ENCODE measurements at regions not wholly inside any gene's neighbourhood (a gene's known extent, or its start where the extent isn't known, plus 50 kb on each side); places are given as distances from the start of the nearest gene placed in this dataset.

GRCh38 chr7:6889252-6889812 is 63.3 kb upstream of the CCZ1B start:
- Histone ChIP-seq H2AFZ (ENCODE audit: low read length) (no peak overlapping the region), H3K79me2 (ENCODE audit: control insufficient read depth in 1 of 2, insufficient read depth in 2 of 2, low read length in 2 of 2) (0 out of 4 replicates have a peak, but pooled peaks cover 0 to 3% of the 10 kb centered on the region in 2 experiments), H3K14ac (ENCODE audit: insufficient read length) (no peak overlapping the region), H3K4me3 (ENCODE audit: extremely low read depth in 1 of 4, insufficient read depth in 2 of 4, low read depth in 3 of 4, low read length in 4 of 4) (no peak overlapping the region), H3K23me2 (ENCODE audit: low read depth, low read length) (peaks cover 3% of the 10 kb centered on the region; the same call in 1 of the 2 replicates), H4K8ac (ENCODE audit: extremely low read depth, insufficient read depth, low read length) (no peak overlapping the region), H3K27ac (ENCODE audit: low read depth, low read length) (no peak overlapping the region), H4K5ac (ENCODE audit: insufficient read length, low read depth, low read length) (no peak overlapping the region), H3K23ac (ENCODE audit: insufficient read length) (no peak overlapping the region), H3K4me1 (replicated peaks in 1 of 4; ENCODE audit: control insufficient read depth in 3 of 4, insufficient read depth in 4 of 4, low read length in 3 of 4) (no peaks in the 10 kb centered on the region), H3K27me3 (replicated peaks in 1 of 4; ENCODE audit: control insufficient read depth in 3 of 4, extremely low read depth in 1 of 4, insufficient read depth in 3 of 4, low read length in 3 of 4) (no peaks in the 10 kb centered on the region), H4K20me1 (replicated peaks in 1 of 2; ENCODE audit: control insufficient read depth in 1 of 2, insufficient read depth in 2 of 2, low read length in 2 of 2) (peaks cover 0 to 4% of the 10 kb centered on the region in 2 experiments), H3K9ac (replicated peaks in 1 of 4; ENCODE audit: extremely low read depth in 1 of 4, low read depth in 3 of 4, low read length in 3 of 4) (peak overlapping the region in 1 of 4 experiments; percentile 18; a peak in 1 of 7 replicates), H3K18ac (ENCODE audit: extremely low read depth, low read length) (peak overlapping the region; percentile 24; the same call in 1 of the 2 replicates), H3K4ac (replicated peaks; ENCODE audit: insufficient read length, low read depth, low read length) (peak overlapping the region; percentile 53), H3K36me3 (ENCODE audit: control insufficient read depth in 2 of 4, insufficient read depth in 4 of 4, low read length in 3 of 4) (no peaks in the 10 kb centered on the region; a peak in 1 of 8 replicates), H2AK5ac (ENCODE audit: low read depth, low read length) (0 out of 2 replicates have a peak overlapping the region, but pooled peaks have one; percentile 75), H2BK20ac (ENCODE audit: low read length) (no peak overlapping the region), H3K56ac (replicated peaks; ENCODE audit: insufficient read length, low read depth, low read length) (no peak overlapping the region), H2BK5ac (ENCODE audit: low read depth, low read length) (0 out of 2 replicates have a peak overlapping the region, but pooled peaks have one; percentile 24), H3K9me3 (ENCODE audit: insufficient read depth in 2 of 2, low read depth in 1 of 2, low read length in 1 of 2) (no peaks in the 10 kb centered on the region), H2BK120ac (replicated peaks; ENCODE audit: low read depth, low read length) (no peak overlapping the region), H3K79me1 (ENCODE audit: low read depth, low read length) (no peaks in the 10 kb centered on the region), H4K91ac (replicated peaks; ENCODE audit: insufficient read length, low read length) (no peak overlapping the region), H3K4me2 (ENCODE audit: insufficient read depth in 1 of 2, low read depth in 2 of 2, low read length in 2 of 2) (no peak overlapping the region), H2BK15ac (ENCODE audit: low read length) (0 out of 2 replicates have a peak overlapping the region, but pooled peaks have one; percentile 24), H2BK12ac (ENCODE audit: low read depth, low read length) (peak overlapping the region; percentile 80; the same call in 1 of the 2 replicates)
- WGBS, 2 experiments (ENCODE audit: extremely low coverage in 1 of 2, insufficient coverage in 1 of 2, insufficient read length in 1 of 2, insufficient replicate concordance in 2 of 2, low coverage in 1 of 2, low lambda C conversion rate in 2 of 2, missing lambda C conversion rate in 1 of 2): 81% methylated on average over 7 of the region's 8 CpGs; no CpG with 5 or more reads in 1 of the 2 experiments
- no peak for FAIRE-seq
- CTCF ChIA-PET (ENCODE audit: partially characterized antibody): no interaction called here
- no peak for TF ChIP-seq RAD21 (IDR thresholded peaks at IDR 0.05 in 1 of 2, conservative IDR thresholded peaks at IDR 0.05 in 1 of 2; ENCODE audit: low read depth in 2 of 2, low read length in 2 of 2)
- TF ChIP-seq POU5F1 (IDR thresholded peaks at IDR 0.05; ENCODE audit: low read depth, low read length): no peak
- no peak for TF ChIP-seq RBBP5 (IDR thresholded peaks at IDR 0.05; ENCODE audit: borderline replicate concordance, low read depth, low read length)
- TF ChIP-seq POLR2A (IDR thresholded peaks at IDR 0.05; ENCODE audit: control extremely low read depth in 1 of 2, low read depth in 2 of 2, low read length in 2 of 2): no peak
- no peak for TF ChIP-seq NRF1 (IDR thresholded peaks at IDR 0.05; ENCODE audit: low read depth, low read length)
- POLR2A ChIA-PET (ENCODE audit: partially characterized antibody): no interaction called here
- DNase-seq (ENCODE audit: low read depth in 1 of 2, low spot score in 2 of 2): no peak
